ENCODE measurements at regions not wholly inside any gene's neighbourhood (a gene's known extent, or its start where the extent isn't known, plus 50 kb on each side); places are given as distances from the start of the nearest gene placed in this dataset.
"Not testable (repeated sequence)": the region's sequence is repeated elsewhere in the genome, so short reads cannot be mapped to it uniquely, and the experiment has no call there.

DNA sequence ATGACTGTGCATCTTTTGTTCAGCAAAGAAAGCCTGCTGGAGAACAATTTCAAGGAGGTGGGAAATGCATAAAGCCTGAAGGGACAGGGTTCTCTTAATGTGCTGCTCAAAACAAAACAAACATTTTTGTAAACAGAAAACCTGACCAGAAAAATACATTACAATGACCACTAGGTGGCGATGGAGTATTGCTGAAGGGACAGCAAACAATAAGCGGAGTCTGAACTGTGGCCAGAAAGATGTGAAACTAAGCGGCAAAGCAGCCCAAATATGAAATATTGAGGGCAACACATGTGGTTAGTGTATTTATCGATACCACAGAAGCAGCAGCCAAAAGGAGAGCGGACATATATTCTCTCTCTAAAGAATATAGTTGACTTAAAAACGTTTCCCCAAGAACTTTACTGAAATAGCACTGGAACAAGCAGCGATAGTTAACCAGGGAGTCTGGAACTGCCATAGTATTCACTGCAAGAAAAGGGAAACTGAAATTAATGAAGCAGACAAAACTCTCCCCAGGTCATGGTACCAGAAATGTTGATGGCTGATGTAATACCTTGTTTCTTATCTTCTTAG is 1814.2 kb upstream of the DEFB115 start:
- H3K27ac ChIP-seq = not testable (repeated sequence)
- TF ChIP-seq CTCF (IDR thresholded peaks at IDR 0.05) = peak; percentile 71

- H3K27ac ChIP-seq = peak overlapping the region; percentile 78; the same call in 1 of the 2 replicates
- TF ChIP-seq ZFX (IDR thresholded peaks at IDR 0.05; ENCODE audit: borderline replicate concordance) (no peak), CTCF (IDR thresholded peaks at IDR 0.05) (no peak)
Observed at GRCh38 chr20:29443819-29444218, 1813.6 kb upstream of the DEFB115 start.

DNA sequence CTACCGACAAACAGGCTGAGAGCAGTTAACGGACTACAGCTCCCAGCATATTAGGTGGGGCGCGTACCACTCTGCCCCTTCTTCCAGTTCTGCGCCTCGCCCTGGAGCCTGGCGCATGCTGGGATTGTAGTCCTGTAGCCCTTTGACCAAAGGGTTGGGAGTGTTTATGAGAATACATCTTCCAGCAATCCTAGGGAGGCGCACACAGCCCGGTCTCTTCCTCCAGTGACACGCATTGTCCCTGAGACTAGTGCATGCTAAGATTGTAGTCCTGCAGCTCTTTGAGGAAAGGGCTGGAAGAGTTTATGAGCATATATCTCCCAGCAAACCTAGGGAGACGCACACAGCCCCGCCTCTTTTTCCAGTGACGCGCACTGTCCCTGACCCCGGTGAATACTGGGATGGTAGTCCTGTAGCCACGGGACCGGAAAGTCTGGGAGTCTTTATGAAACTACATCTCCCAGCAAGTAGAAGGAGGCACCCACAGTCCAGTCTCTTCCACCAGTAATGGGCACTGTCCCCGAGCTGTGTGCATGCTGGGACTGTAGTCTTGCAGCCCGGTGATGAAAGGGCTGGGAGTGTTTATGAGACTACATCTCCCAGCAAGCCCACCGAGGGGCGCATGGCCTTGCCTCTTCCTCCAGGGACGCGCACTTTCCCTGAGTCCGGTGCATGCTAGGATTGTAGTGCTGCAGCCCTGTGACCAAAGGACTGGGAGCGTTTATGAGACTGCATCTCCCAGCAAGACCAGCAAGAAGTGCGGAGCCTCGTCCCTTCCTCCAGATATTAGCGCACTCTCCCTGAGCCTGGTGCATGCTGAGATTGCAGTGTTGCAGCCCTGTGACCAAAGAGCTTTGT is 1812.2 kb upstream of the DEFB115 start:
- H3K27ac ChIP-seq = peak overlapping the region; percentile 78

DNA sequence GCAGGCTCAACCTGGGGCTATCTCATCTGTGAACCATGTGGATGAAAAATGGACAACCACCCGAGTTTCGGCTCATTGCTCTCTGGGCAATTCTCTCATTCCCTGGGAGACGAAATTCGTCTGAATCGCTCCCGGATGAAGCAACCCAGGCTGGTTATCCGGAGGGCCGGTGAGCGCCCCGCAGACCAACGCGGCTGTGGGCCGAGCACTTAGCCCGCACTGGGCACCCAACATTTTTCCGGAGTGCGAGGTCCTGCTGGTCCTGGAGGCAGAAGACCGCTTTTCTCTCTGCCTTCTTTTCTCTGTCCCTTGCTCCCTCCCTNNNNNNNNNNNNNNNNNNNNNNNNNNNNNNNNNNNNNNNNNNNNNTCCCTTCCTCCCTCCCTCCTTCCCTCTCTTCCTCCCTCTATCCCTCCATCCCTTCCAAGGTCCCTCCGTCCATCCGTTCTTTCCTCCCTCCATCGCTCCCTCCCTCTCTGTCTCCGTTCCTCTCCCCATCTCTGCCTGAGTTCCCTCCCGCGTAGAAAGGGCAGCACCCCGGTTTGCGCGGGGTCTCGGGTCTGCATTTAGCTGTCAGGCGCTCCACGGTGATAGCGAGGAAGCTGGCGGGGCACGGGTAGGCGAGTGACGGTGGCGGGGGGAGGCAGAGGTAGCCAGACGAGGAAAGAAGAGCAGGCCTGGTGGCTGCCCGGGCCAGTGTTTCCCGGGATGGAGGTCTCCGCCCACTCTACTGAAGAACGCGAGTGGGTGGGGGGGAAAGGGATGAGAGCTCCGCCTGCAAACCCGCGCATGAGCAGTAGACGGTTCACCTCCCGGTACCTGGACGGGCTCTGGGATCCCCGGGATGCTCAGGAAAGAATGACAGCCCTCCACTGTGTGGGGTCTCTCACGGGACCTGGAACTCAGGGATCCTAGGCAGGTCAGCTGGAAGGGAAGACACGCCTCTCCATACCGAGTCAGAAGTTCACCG is 1809.7 kb upstream of the DEFB115 start:
- H3K27ac ChIP-seq = not testable (repeated sequence)

DNA sequence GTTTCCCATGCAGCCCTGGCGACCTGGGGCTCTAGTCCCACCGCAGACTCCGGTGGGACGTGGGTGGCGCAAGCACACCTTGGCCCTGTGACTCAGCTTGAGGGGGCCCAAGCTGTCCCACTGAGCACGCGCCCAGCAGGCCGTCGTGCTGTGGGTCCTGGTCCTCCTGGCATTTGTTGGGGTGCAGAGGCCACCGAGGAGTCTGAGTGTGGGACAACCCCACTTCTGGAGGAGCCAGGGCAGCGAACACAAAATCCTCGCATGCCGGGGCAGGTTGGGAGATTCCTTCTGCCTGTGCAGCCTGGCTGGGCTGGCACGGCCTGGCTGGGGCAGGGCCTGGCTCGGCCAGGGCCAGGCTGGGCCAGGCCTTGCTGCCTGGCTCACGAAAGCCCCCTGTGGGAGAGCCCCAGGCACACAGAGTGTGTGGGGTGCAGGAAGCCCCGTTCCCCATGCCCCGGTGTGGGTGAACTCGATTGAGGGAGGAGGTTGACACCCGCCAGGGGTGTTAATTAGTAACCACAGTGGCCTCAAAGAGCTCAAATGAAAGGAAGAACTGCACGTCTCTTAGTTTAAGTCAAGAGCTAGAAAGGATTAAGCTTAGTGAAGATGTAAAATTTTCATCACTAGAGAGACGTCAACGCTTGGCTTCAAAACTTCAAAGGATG is 1808.5 kb upstream of the DEFB115 start:
- H3K27ac ChIP-seq = no peak overlapping the region

GRCh38 chr20:29452186-29452585 is 1805.3 kb upstream of the DEFB115 start:
- TF ChIP-seq CTCF (IDR thresholded peaks at IDR 0.05) (no peak), ZFX (IDR thresholded peaks at IDR 0.05; ENCODE audit: borderline replicate concordance) (no peak)

More for the DNA sequence above, 1808.5 kb upstream of the DEFB115 start:
- no peak for TF ChIP-seq ZFX (IDR thresholded peaks at IDR 0.05; ENCODE audit: borderline replicate concordance)
- no peak for TF ChIP-seq CTCF (IDR thresholded peaks at IDR 0.05)

GRCh38 chr20:29456987-29457693 is 1800.3 kb upstream of the DEFB115 start:
- not testable (repeated sequence) for H3K27ac ChIP-seq

More at GRCh38 chr20:29452186-29452585, 1805.3 kb upstream of the DEFB115 start:
- no peak overlapping the region for H3K27ac ChIP-seq

DNA sequence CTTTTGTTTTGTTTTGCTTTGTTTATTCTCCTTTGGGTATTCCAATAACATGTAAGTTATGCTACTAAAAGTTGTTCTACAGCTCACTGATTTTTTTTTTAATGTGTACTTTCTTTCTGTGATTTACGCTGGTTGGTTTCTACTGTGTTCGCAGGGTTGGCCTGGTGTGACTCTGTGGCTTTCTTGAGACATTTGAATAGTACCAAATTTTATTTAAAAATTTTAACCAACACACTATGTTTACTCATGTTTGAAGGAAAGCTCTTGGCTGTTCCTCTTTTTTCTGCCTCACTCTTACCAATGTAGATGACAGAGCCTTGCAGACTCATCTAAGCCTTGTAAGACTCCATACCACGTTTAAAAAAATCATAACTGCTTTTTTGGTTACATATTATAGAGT is 1784.9 kb upstream of the DEFB115 start:
- no peak overlapping the region for H3K27ac ChIP-seq
- TF ChIP-seq ZFX (IDR thresholded peaks at IDR 0.05; ENCODE audit: borderline replicate concordance) (no peak), CTCF (IDR thresholded peaks at IDR 0.05) (no peak)

- not testable (repeated sequence) for H3K27ac ChIP-seq
Observed at GRCh38 chr20:29492840-29493239, 1764.6 kb upstream of the DEFB115 start.

- peak overlapping the region; percentile 77 for H3K27ac ChIP-seq
Observed at GRCh38 chr20:29496767-29497166, 1760.7 kb upstream of the DEFB115 start.
